GM12891 (cell line): ENCODE measurements at regions not wholly inside any gene's neighbourhood (a gene's known extent, or its start where the extent isn't known, plus 50 kb on each side); places are given as distances from the start of the nearest gene placed in this dataset.

Experiments
- PAX5 ChIP-seq: IDR thresholded peaks from 2 replicates; pipeline ENCODE4 v1.6.1; 2011; ENCODE audit warnings: low read length, moderate library complexity, mild to moderate bottlenecking; ENCODE audit not compliant: insufficient read depth, severe bottlenecking
- POLR2A ChIP-seq: IDR thresholded peaks from 2 replicates; pipeline ENCODE4 v1.6.1; 2011; ENCODE audit warnings: low read depth, low read length, control low read depth
- POLR2AphosphoS5 ChIP-seq: IDR thresholded peaks from 2 replicates; pipeline ENCODE4 v1.6.1; 2011; ENCODE audit warnings: low read depth, low read length, control low read depth
- POU2F2 ChIP-seq: IDR thresholded peaks from 2 replicates; pipeline ENCODE4 v1.6.1; 2011; ENCODE audit warnings: low read depth, mild to moderate bottlenecking, control low read depth, low read length, moderate library complexity
- SPI1 ChIP-seq: IDR thresholded peaks from 2 replicates; pipeline ENCODE4 v1.6.1; 2011; ENCODE audit warnings: low read depth, low read length, control low read depth
- TAF1 ChIP-seq: IDR thresholded peaks from 2 replicates; pipeline ENCODE4 v1.6.1; 2011; ENCODE audit warnings: low read depth, low read length, control low read depth

DNA sequence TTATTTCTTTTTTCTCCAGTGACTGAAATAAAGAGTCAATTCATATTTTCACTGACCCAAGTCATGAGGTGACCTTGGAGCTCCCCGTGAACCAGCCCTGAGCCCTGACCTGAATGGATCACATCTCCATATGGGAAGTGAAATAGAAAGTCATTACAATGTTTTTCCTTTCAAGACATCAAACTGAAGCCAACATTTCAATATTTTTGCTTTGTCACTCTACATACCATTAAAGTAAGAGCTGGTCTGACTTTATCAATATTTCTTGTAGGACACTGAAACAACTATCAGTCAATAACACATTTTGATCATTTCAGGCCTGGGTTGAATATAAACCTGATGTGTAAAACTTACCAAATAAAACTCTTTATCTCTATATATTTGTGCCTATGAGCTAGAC, 249.8 kb upstream of the PHF14 start:
- no peak for TF ChIP-seq POLR2AphosphoS5
- no peak for TF ChIP-seq POLR2A
- TF ChIP-seq PAX5 = no peak
- no peak for TF ChIP-seq SPI1
- no peak for TF ChIP-seq TAF1
- TF ChIP-seq POU2F2 = no peak
